Hematopoietic multipotent progenitor cell treated with erythropoietin and hydrocortisone succinate and interleukin-3 and kit ligand, for 17 days (in vitro differentiated cells): ENCODE measurements at regions not wholly inside any gene's neighbourhood (a gene's known extent, or its start where the extent isn't known, plus 50 kb on each side); places are given as distances from the start of the nearest gene placed in this dataset.

Source experiments
- DNase-seq: peaks from one replicate; pipeline ENCODE4 v3.0.0-alpha.2; 2015; ENCODE audit warnings: low spot score

DNA sequence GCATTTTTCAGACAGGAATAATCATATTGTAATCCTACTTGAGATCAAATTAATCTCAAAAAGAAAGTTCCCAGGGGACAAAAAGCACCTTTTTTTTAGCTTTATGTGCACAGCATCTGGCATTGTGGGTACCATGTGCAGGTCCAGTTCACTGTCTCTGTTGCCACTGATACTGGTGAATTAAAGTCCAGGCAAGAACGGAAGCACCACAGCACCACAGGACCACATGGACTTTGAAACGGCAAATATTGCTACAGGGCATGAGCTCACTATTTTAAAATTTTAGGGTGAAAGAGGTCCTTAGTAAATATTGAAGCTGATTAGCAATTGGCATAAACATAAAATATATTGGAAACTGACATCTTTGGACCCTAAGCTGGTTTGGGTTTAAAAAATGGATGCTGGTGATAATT lies 709.0 kb downstream of the EPM2A start:
- DNase-seq = no peak

DNA sequence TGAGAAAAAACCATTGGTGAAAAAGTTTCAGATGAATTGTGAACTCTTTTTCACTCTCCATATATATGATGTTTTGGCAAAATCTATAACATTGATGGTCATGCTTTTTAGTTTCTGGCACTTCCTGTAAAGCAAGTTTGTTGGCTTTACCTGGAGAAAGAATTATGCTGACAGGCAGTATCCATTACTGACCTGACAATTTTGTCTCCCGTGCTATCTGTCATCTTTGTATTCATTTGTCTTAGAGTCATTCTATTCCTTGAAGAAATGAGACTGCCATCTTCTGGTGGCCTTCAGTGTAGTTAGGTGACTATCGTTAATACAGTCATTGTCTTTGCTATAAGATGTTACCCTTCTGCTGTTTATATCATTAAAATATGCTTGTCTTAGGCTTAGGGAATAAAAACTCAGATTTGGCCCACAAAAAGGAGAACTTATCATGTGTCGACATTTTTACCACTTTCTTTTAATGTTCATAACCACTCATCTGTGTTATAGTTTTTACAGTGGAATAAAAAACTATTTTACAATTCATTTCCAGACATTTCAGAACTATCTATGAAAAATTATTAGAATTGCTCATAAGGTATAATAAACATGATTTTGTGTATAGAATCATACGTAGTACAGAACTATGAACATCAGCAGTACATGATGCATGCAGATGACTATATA lies 707.0 kb downstream of the EPM2A start:
- DNase-seq = no peak

DNA sequence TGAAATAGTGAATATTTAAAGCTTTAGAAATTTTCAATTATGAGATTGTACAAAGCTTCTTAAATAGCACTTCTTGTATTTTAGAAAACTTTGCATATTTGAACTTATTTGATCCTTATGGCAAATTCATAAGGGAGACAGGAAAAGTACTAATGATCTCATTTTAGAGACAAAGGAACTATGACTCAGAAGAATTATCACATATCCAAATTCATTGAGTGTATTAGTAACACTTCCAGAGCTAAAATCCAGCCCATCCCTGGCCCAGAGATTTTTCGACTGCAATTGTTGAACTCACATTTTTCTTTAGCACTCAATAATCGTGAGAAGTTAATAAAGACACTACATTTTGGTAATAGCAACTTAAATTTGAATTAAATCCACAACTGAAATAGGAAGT lies 704.3 kb downstream of the EPM2A start:
- DNase-seq = no peak

DNA sequence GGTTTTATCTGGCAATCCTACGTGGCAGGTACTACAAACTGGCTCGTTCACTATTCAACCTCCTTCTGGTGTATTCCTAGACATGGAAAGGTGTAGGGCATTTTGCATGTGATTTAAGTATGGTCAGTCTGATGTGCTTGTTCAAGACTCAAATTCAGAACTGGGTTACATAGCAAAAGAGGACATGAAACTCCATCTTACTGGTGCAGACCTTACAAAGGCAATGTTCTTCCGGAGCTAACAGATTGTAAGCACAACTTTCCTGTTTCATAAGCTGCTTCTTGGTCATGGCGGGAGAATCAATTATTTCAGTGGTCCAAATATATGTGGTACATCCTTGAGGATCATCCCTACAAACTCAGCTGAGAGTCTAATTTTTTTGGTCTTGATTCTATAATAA lies 703.4 kb downstream of the EPM2A start:
- DNase-seq = no peak

DNA sequence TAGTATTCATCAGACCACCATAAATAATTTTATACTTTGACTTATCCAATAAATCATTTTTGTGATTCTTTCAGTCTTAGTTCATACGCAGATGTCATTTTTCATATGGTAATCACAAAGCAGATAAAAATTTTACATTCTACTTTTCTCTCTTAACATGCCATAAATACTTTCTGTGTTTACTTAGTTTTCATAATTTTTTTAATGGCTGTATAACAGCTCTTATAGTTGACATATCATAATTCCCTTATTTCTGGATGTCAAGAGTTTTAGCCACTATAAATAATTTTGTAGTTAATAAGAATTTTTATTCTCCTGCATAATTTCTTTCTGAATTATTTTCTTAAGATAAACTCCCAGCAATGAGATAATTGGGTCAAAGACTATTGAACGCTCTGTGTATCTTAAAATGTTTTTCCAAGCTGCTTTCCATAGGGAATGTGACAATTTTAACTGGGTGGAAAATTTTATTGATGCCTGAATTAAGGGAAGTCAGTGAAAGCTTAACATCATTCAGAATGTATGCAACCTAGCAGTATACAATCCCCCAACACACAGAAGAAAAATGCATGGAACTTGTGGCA lies 702.7 kb downstream of the EPM2A start:
- DNase-seq = no peak

DNA sequence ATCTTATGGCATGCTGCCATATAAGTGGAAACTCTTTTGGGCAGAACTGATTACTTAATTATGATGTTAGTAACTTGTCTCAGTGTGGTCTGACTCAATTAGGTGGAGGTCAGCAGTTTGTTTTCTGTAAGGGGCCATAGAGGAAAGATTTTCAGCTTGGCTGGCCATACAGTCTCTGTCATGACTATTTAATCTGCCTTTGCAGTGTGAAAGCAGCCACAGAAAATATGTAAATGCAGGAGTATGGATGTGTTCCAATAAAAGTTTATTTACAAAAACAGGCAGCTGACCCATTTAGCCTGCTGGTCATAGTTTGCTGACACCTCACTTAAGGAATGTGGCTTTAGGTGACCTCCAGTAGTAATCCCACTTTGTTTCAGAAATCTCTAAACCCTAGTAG lies 700.7 kb downstream of the EPM2A start:
- no peak for DNase-seq

DNA sequence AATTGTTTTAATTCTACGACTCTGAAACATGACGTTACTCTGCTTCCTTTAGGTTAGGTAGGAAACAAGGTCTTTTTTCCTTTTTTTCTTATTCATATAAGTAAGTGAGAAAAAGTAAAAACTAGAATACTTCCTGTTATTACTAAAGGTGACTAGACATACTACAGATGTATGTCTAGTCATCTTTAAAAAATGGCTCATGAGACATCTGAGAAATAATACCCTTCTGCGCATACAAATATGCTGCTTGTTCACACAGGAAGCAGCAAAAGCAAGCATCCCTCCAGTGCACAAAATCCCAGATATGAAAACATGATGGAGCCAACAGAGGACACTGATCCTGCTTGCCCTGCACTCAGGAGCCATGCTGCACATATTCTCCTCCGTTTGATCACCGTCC lies 699.1 kb downstream of the EPM2A start:
- DNase-seq = no peak

DNA sequence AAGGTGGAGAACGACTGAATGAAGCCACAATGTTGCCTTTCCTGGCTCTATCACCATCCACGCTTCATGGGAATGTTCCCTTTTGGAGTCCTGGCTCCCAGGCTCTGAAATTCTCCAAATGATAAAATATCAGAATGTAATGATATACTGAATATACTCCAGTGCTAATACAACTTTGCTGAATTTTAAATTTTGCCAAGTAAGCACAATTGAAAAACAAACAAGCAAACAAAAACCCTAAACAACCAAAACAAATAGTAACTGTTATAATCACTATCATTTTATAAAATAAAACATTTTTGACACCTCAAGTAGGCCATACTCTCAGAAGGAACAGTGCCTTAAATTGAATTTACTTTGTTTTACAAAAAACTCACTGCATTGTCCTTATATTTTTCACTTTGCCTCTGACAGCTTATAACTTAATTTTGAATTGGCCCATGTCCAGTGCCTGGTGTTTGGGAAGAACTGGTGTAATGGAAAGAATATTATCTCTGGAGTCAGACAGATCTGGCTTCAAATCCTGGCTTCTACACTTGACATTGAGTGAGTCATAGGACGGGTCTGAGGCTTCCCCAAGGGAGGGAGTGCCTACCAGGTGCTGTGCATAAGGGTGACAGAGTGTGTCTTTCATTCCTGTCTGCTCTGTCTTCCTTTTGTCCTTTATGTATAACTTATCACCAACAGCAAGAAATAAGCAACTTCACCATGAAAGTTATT lies 698.3 kb downstream of the EPM2A start:
- DNase-seq = no peak

DNA sequence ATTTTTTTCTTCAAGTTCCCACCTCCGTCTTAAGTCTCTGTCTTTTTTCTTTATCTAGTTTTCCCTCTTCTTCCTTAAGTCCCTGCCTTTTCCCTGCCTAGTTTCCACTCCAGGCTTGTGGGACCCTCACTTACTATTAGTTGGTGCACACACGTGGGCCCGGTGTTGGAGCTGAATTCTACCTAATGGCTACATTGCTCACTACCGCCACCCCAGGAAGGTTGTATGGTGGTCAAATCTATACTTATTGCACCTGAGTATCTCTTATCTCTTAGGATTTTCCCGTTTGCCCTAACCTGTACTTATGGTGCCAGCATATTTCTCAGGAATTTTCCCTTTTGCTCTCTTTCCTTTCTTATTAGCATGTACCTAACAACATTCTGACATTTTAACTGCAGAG lies 692.8 kb downstream of the EPM2A start:
- no peak for DNase-seq

DNA sequence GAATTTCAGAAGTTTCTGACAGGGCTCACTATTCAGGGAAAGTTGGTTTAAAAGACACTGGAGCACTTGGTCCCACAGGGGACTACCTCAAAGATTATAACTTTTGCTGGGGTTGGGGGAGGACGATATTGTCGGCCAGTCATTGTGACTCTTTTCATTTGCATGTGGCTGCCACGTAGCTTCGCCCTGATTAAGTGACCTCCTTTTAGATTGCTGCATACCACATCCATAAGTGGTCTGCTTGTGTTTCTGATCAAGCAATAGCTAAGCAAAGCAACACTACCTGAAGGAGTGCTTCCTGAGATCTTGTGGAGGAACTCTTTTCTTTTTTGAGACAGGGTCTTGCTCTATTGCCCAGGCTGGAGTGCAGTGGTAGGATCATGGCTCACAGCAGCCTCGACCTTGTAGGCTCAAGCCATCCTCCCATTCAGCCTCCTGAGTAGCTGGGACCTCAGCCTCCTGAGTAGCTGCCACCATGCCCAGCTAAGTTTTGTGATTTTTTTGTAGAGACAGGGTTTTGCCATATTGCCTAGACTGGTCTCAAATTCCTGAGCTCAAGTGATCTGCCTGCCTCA lies 691.3 kb downstream of the EPM2A start:
- DNase-seq = no peak

DNA sequence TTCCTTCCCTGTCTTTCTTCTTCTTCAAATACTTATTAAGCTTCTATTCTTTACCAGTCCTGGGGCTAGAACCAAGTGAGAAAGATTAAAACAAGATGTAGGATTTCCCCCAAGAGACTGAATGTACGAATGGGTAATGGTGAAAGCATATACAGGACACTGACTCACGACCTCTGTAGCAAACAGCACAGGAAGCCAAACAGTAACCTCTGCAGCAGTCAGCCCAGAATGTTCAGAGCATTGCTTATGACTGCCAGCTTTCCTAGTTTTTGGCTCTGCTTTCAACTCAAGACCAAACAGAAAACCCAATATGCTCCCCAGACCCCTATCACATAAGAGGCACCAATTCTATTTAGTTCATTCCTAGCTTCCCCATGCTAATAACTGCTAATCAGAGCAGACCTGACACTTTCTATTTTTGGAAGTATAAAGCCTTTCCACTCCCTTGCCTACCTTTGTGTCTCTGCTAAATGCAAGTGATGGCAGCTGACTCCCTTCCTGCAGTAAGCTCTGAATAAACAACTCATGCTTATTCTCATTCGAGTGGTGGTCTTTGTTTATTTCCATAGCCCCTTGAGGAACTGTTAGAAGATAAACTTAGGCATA lies 690.6 kb downstream of the EPM2A start:
- DNase-seq = no peak

DNA sequence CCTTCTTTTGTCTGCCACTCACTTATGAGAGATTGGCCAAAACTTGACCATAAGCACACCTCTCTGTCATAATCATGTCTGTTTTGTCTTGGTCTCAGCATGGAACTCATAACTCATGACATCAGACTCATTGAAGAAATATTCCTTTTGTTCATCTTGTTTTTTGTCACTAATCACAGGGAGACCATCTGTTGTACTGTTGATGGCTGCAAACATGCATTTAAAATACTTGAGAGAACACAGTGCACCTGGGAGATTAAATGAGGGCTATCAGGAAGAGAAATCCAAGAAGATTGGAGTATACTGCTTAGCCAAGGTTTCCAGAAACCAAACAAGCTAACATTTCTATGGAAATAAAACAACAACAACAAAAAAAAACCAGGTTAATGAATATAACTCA lies 689.7 kb downstream of the EPM2A start:
- DNase-seq = no peak

DNA sequence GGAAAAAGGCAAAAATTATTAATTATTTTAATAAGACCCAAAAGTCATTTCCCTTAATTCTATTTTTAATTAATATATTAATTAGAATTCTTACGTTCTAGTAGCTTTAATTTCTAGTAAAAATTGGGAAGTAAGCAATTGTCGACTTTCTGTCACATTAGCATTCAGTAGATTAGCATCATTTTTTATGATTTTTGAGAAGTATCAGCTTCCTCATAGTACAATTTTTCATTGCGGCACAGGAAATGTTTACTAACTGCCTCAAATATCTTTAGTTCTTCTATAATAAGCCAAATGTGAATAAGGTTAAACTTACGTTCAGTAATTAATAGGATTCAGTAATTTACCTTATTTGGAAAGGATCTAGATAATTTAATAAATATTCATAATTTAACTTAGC lies 687.4 kb downstream of the EPM2A start:
- DNase-seq = no peak

DNA sequence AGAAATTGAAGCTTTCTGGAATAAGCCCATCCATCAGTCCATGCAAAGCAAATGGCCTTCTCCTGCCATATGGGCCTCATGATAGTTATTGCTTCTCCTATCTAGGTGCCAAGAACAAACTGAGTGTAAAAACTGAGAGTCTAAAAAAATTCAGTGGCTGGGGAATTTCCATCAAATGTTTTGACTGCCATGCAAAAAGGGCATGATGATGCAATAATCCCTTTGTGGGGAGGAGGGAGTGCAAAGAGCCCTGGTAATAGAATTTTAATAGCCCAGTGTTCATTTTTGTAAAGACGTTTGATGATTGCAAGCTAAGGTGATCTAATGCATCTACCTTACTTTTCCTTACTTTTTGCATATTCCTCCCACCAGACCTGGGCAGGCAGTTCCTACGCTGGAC lies 683.7 kb downstream of the EPM2A start:
- no peak for DNase-seq

DNA sequence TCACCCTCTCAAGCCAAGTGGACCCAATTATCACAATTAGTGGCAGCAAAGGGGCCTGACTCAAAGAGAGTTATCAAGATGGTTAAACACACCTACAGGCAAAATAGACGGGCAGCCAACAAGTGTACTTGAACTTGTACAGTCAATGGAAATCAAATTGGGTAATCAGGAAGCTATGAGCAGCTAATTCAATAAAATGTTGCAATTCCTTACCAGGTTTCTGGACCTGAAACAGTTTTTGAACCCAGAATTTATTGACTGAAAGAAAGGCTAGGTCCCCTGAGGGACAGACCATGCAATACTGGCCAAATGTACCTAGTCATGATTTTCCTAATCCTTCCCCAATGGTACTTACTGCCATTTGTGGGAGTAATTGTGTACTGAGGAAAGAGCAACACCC lies 679.8 kb downstream of the EPM2A start:
- DNase-seq = no peak

DNA sequence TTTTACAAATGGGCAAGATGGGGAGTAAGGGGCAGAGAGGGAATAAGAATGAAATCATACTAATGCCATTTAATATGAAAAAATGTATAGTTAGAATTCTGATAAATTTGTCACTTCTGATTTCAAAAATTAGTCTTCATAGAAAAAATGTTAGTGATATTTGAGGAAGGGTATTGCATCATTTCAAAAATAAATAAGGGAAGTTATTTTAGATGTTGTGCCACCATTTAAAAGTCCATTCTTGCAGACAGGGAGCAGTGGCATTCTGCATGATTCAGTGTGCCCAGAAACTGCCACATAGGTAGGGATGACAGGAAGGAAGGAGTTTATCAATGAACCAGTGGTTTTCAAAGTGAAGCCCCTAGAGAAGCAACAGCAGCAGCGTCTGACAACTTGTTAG lies 674.6 kb downstream of the EPM2A start:
- DNase-seq = no peak

DNA sequence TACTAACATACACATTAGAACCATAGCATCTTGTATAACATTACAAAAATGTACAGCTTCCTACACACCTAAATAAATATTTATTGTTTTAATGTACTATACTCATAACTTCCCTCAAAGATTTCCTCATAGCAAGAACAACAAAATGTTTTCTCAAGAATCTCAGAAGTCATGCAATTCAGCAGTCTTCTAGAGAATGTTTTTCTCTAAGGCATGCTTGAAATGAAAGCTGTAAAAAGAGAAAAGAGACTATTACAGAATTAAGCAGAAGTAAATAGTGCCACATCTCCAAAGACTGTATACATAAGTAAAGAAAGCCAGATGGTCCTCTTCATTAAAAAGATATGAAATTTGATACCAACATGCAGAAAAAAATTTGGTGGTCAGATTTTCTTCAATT lies 672.2 kb downstream of the EPM2A start:
- no peak for DNase-seq

DNA sequence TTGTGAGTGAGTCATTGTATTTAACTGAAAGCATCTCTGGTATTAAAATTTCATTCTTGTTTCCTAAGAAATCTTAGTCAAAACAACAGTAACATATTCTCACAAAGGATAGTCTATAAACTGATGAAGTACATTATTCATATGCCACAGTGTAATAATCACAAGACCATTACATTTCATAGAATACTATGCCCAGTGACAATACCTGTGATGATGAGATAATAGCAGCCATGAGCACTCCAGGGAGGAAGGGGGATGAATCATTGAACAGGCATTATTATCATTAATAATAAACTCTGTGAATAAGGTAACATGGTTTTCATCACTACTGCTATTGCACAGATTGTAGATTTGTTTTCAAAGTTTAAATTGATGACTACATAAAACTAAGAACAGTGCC lies 667.9 kb downstream of the EPM2A start:
- no peak for DNase-seq

DNA sequence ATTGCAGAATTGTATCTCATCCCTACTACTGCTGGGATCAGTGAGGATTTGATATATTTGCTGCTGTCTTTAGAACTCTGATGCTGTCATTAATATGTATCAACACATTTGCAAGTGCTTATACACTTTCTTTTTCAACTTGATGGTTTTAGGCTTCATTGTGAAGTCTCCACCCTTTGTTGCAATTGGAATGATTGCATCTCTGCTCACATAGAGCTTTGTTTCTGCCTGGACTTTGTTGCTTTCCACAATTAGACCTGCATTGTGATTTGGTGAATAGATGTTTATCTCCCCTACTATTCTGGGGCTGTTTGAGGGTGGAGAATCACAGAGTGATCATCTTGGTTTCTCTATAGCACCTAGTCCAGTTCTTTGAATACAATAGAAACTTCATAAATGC lies 666.7 kb downstream of the EPM2A start:
- no peak for DNase-seq

DNA sequence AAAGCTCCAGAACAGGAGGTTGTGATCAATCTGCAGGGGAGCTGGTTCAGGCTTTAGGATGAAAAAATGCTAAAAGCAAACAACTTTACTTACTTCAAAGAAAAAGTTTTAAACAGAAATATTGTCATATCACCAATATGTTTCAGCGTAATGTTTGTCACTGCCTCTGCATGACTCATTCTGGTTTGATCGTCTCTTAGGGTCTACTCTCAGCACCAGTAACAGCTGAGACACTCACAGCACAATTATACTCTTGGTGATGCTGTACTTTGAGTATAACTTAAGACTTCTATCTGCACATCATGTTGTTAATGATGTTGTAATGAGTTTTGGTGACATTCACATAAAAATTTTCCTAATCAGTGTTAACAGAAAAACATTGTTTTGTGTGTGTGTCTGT lies 665.4 kb downstream of the EPM2A start:
- DNase-seq = no peak

DNA sequence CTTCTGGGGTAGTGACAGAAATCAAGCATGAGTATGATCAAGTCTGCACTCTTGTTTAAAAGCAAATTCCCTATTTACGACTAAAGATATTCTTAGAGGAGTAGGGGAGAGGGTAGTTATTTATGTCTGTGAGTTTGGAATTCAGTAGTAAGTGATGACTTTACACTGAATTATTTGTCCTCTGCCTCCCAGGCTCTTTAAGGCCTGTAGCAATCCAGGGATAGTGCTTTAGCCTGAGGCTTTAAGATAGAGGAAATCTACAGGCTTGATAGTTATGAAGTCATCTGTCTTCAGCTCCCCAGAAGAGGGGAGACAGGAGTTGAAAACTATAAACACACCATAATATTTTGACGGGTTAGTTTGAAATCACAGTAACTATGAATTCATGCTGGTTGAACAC lies 664.5 kb downstream of the EPM2A start:
- no peak for DNase-seq

DNA sequence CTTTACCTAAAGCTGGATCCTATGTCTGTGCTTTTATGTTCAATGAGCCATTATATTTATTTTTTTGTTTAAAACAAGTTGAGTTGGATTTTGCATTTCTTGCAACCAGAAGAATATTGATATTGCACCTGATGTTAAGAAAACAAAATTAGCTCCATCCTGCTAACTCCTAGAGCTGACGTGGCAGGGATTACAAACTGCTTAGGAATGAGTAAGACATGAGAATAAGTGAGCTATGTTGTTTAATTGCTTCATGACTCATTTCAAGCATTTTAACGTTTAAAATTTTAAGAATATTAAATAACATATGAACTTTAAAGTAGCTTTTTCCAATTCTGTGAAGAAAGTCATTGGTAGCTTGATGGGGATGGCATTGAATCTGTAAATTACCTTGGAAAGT lies 663.5 kb downstream of the EPM2A start:
- no peak for DNase-seq

DNA sequence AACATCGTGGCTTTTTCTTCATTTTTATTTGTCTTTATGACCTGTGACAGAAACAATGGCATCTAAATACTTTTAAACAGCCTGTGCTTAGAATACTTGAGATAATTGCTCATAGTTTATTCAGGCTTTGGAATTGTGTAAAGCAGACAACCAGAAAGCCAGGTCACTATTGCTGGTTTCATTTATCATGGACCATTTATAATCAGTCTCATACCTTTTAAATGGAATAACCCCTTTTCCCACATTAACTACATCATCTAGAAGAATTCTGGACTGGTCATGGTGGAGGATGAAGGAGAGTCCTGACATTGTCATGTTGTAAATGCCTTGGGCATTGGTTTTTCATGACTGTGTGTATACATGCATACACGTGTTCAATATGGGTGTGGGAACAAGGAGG lies 661.5 kb downstream of the EPM2A start:
- no peak for DNase-seq
